Omental fat pad (tissue), 3 donors: ENCODE measurements at regions not wholly inside any gene's neighbourhood (a gene's known extent, or its start where the extent isn't known, plus 50 kb on each side); places are given as distances from the start of the nearest gene placed in this dataset.

Source experiments
- ATAC-seq: fragments of 150-250 bp; one replicate; pipeline ENCODE4 v1.9.1; 2016; ENCODE audit warnings: mild to moderate bottlenecking, moderate library complexity; ENCODE audit not compliant: low FRiP score
- DNase-seq: peaks from one replicate; pipeline ENCODE4 v3.0.0-alpha.2; 2019; ENCODE audit warnings: low spot score
- TF ChIP-seq, protein P1 (sequence below), 3 donors: fragments of 450-650 bp; IDR thresholded peaks; one replicate each; pipeline ENCODE4 v1.5.1; 2016 to 2017; ENCODE audit warnings: antibody characterized with exemption in 3 of 3, mild to moderate bottlenecking in 3 of 3, moderate library complexity in 2 of 3

DNA sequence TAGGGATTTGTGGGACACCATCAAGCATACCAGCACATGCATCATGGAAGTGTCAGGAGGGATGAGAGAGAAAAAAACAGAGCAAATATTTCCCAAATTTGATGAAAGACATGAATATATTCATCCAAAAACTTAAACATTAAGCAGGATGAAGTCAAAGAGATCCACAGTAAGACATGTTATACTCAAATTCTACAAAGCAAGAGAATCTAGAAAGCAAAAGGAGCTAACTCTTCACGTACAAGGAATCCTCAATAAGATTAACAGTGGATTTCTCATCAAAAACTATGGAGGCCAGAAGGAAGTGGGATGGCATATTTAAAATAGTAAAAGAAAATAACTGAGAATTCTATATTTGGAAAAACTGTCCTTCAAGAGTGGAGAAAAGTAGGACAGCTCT is 374.8 kb downstream of the ZFHX3 start:
- no peak for ATAC-seq

DNA sequence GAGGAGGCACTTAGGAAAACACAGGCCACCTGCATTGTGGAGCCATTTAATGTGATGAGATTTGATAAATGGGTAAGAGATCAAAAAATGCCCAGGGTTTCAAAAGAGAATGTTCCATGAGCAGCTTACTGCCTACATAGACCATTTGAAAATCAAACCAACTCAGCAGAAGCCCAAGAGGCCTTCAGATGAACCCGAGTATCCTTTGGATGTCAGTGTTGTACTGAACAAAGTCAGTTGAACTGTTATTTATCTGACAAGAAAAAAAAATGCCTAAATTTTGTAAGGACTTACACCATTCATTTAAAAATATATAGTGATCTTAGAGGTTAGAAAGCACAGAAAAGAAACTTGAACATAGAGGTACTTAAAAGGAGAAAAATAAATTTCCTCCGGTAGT is 381.7 kb downstream of the ZFHX3 start:
- TF ChIP-seq, protein P1, sequence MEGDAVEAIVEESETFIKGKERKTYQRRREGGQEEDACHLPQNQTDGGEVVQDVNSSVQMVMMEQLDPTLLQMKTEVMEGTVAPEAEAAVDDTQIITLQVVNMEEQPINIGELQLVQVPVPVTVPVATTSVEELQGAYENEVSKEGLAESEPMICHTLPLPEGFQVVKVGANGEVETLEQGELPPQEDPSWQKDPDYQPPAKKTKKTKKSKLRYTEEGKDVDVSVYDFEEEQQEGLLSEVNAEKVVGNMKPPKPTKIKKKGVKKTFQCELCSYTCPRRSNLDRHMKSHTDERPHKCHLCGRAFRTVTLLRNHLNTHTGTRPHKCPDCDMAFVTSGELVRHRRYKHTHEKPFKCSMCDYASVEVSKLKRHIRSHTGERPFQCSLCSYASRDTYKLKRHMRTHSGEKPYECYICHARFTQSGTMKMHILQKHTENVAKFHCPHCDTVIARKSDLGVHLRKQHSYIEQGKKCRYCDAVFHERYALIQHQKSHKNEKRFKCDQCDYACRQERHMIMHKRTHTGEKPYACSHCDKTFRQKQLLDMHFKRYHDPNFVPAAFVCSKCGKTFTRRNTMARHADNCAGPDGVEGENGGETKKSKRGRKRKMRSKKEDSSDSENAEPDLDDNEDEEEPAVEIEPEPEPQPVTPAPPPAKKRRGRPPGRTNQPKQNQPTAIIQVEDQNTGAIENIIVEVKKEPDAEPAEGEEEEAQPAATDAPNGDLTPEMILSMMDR (IDR thresholded peaks at IDR 0.05): no peak
- ATAC-seq (no peak), DNase-seq (no peak)

More for the DNA sequence above, 374.8 kb downstream of the ZFHX3 start:
- no peak for DNase-seq
- TF ChIP-seq, protein P1 (IDR thresholded peaks at IDR 0.05): no peak

DNA sequence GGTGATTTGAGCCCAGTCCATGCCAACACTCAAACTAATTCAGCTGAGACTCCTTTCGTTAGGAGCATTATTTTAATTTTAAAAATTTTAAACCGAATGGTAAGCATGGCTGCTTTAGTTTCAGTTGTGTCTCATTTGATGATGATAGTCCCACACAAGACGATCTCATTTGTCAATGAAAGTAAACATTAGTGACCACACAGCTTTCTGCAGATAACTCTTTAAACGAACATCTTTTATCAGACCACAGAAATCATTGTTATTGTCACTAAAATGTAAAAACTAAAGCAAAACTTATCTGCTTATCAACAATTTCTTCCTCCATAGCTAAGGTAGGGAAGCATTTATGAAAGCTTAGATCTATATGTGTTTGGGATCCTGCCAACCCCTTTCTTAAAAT is 382.2 kb downstream of the ZFHX3 start:
- no peak for ATAC-seq

DNA sequence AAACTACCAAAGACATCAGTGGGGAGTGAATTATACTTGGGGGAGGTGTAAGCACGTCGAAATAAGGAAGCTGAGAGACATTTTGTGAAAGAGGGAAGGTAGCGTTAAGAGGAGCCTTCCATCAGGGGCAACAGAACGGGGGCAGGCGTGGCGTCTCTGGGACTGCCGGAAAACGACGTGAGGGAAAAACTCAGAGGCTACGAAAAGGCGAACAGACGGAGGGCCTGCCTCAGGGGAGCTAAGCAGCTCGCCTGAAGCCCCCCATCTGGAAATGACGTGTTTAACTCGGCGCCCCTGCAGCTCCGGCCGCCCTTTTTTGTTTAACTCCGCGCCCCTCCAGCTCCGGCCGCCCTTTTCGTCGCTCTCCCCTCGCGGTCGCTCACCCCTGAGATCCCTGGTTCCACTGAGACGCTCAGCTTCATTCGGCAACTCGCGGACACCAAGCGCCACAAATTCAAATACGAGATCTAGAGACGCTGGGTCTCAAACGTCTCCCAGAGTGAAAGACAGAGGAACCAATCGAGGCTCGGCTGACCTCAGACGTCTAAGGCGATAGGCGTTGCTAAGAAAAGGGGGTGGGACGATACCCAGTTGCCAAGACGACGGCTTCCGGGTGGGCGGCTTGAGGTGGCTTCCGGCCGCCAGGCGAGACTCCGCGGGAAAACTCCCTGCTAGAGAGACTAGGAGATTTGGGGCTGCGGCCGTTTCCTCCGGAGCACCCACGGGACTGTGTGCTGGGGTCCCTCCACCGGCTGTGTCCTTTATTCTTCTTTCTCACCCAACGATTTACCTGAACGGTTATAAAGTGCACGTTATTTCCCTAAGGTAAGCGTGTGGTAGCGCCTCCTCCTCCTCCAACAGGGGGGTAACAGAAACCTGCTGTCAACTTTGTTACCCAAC is 383.2 kb downstream of the ZFHX3 start:
- ATAC-seq (peak; percentile 100), DNase-seq (peak; percentile 90)
- TF ChIP-seq, protein P1 (IDR thresholded peaks at IDR 0.05): no peak

More for the DNA sequence above, 382.2 kb downstream of the ZFHX3 start:
- TF ChIP-seq, protein P1 (IDR thresholded peaks at IDR 0.05): no peak
- no peak for DNase-seq

DNA sequence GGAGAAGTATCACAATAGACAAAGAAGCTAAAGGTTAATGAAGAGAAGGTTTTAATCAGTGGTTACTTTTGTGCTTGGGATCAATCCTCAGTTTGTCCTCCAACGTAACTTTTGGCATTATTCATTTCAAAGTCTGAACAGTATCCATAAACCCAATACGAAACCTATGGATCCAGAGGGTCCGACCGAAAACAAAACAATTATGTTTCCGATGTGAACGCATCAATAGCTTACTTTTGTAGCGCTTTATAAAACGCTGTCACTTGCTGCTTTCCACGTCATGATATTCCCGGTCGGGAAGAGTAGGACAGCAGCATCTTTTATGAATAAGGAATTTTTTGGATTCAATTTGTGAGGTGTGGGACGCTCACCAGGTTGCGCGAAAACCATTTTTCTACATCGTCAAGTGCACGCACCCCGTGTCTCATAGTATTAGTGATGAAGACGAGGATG is 383.8 kb downstream of the ZFHX3 start:
- TF ChIP-seq, protein P1 (IDR thresholded peaks at IDR 0.05): no peak
- no peak for DNase-seq
- ATAC-seq: no peak

DNA sequence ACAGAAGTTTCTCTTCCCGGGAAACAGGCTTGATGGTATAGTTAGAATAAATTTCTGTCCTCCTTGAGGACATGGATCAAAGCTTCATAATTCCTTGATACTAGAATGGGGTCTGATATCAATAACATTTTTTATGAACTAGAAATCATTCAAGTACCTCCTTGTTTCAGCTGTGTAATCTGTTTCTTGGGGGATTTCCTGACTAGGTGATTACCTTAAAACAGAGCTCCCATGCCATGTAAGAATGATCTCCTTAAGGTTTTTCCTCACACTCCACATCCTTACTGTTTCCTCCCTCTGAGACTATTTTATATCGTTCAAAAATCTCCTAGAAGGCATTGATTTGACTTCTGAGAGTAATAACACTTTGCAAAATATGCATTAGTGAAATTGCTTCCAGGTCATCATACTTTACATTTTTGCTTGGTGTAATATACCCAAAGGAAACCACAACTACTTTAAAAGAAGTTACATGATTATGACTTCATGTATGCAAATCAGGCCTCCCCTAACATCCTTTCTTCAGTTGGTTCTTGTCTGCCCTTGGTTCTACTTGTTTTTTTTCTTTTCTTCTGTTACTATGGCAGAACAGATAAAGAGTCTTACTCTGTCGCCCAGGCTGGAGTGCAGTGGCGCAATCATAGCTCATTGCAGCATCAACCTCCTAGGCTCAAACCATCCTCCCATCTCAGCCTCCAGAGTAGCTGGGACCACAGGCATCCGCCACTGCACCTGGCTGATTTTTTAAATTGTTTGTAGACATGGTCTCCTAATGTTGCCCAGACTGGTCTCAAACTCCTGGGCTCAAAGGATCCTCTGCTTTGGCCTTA is 388.8 kb downstream of the ZFHX3 start:
- no peak for DNase-seq

More for the DNA sequence above, 388.8 kb downstream of the ZFHX3 start:
- TF ChIP-seq, protein P1 (IDR thresholded peaks at IDR 0.05): no peak
- ATAC-seq: no peak
